HFFc6 (cell line): ENCODE measurements at regions not wholly inside any gene's neighbourhood (a gene's known extent, or its start where the extent isn't known, plus 50 kb on each side); places are given as distances from the start of the nearest gene placed in this dataset.
A peak's percentile ranks its signal among the peaks of the same experiment; 100 is the strongest.

ENCODE experiments used
- DNase-seq: peaks from one replicate; pipeline ENCODE4 v3.0.0-alpha.2; 2018
- H3K27ac Mint-ChIP-seq: 2 replicates; pipeline ENCODE4 v1.8.0; 2020; ENCODE audit warnings: mild to moderate bottlenecking, mixed read lengths
- H3K27me3 Mint-ChIP-seq: 2 replicates; pipeline ENCODE4 v1.8.0; 2021; ENCODE audit warnings: mild to moderate bottlenecking, moderate library complexity, mixed read lengths; ENCODE audit not compliant: insufficient read depth
- H3K36me3 Mint-ChIP-seq: 2 replicates; pipeline ENCODE4 v1.8.0; 2021; ENCODE audit warnings: low read depth, mixed read lengths
- H3K4me1 Mint-ChIP-seq: 2 replicates; pipeline ENCODE4 v1.8.0; 2020; ENCODE audit warnings: low read depth, mixed read lengths
- H3K4me3 Mint-ChIP-seq: 2 replicates; pipeline ENCODE4 v1.8.0; 2020; ENCODE audit warnings: mild to moderate bottlenecking, moderate library complexity, mixed read lengths
- H3K9me3 Mint-ChIP-seq: 2 replicates; pipeline ENCODE4 v1.8.0; 2020; ENCODE audit warnings: mild to moderate bottlenecking, mixed read lengths
- CTCF ChIP-seq: fragments of 200-600 bp; sonication (generic); IDR thresholded peaks from 2 replicates; pipeline ENCODE4 v1.5.0; 2021; ENCODE audit warnings: antibody characterized with exemption, mild to moderate bottlenecking

GRCh38 chrX:13493659-13494058, 75.7 kb upstream of the EGFL6 start:
- TF ChIP-seq CTCF: no peak
- no peak overlapping the region for H3K27ac Mint-ChIP-seq
- no peak for DNase-seq
- H3K4me1 Mint-ChIP-seq: peaks cover 14% of the 10 kb centered on the region
- H3K27me3 Mint-ChIP-seq: no peaks in the 10 kb centered on the region; the same call in 1 of the 2 replicates
- H3K36me3 Mint-ChIP-seq: no peaks in the 10 kb centered on the region
- no peak overlapping the region for H3K4me3 Mint-ChIP-seq
- H3K9me3 Mint-ChIP-seq: no peaks in the 10 kb centered on the region; the same call in 1 of the 2 replicates

DNA sequence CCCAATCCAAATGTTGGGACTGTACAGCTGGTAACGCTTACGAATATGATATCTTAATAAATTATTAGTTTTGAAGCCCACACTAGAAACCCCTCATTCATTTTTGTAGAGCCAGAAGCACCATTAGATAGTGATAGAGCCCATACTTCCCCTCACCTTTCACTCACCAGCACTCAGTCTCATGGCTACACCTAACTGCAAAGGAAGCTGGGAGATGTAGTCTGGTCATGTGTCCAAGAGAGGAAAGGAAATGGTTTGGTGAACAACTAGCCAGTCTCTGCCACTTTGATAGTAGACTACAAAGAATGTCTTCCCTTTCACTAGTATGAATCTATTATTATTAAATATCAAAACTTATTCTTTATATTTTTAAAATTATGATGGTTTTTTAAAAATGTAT, 77.1 kb upstream of the EGFL6 start:
- H3K27me3 Mint-ChIP-seq: no peaks in the 10 kb centered on the region; the same call in 1 of the 2 replicates
- DNase-seq: no peak
- no peaks in the 10 kb centered on the region for H3K36me3 Mint-ChIP-seq
- no peaks in the 10 kb centered on the region; the same call in 1 of the 2 replicates for H3K9me3 Mint-ChIP-seq
- TF ChIP-seq CTCF: no peak
- H3K4me1 Mint-ChIP-seq: peaks cover 28% of the 10 kb centered on the region
- H3K27ac Mint-ChIP-seq: no peak overlapping the region
- H3K4me3 Mint-ChIP-seq: no peak overlapping the region

DNA sequence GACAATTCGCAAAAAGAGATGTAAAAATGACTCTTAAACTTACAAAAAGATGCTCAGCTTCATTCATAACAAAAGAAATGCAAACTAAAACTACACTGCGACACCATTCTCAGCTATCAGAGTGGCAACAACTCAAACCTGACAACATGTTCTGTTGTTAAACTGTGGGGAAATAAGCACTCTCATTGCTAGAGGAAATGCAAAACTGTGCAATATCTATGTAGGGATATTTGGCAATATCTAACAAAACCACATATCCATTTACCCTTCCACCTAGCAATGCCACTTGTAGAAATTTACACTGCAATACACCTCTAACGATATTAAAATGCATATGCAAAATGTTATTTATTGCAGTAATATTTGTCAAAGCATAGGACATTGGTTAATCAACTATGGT, 78.3 kb upstream of the EGFL6 start:
- H3K27ac Mint-ChIP-seq: no peak overlapping the region
- TF ChIP-seq CTCF: no peak
- H3K27me3 Mint-ChIP-seq: no peaks in the 10 kb centered on the region; the same call in 1 of the 2 replicates
- no peaks in the 10 kb centered on the region for H3K36me3 Mint-ChIP-seq
- H3K9me3 Mint-ChIP-seq: no peaks in the 10 kb centered on the region; the same call in 1 of the 2 replicates
- DNase-seq: no peak
- H3K4me1 Mint-ChIP-seq: peaks cover 40% of the 10 kb centered on the region
- H3K4me3 Mint-ChIP-seq: no peak overlapping the region

DNA sequence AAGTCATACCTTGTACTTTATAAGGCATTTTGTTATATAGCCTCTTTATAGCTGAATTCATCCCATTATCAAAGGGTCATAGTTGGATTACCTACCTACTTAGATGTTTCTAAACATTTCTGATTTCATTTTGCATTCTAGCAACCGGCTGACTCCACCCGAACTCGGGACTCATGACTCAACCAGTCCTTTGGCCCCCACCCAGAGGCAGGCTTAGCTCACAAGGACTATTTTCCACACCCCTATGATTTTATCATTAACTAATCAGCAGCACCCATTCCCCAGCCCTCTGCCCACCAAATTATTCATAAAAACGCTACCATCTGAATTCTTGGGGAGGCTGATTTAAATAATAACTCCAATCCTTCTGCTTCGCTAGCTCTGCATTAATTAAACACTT, 79.9 kb upstream of the EGFL6 start:
- DNase-seq: peak; percentile 18
- TF ChIP-seq CTCF: no peak
- H3K36me3 Mint-ChIP-seq: no peaks in the 10 kb centered on the region
- H3K4me1 Mint-ChIP-seq: peaks cover 41% of the 10 kb centered on the region
- peak overlapping the region; percentile 72 for H3K27ac Mint-ChIP-seq
- no peaks in the 10 kb centered on the region; the same call in 1 of the 2 replicates for H3K9me3 Mint-ChIP-seq
- no peak overlapping the region for H3K4me3 Mint-ChIP-seq
- no peaks in the 10 kb centered on the region; the same call in 1 of the 2 replicates for H3K27me3 Mint-ChIP-seq

GRCh38 chrX:13487731-13488505, 81.5 kb upstream of the EGFL6 start:
- no peaks in the 10 kb centered on the region; the same call in 1 of the 2 replicates for H3K9me3 Mint-ChIP-seq
- H3K4me3 Mint-ChIP-seq: peak overlapping the region; percentile 45; the same call in 1 of the 2 replicates
- peak overlapping the region; percentile 98 for H3K27ac Mint-ChIP-seq

More at GRCh38 chrX:13487731-13488505, 81.5 kb upstream of the EGFL6 start:
- peaks cover 41% of the 10 kb centered on the region for H3K4me1 Mint-ChIP-seq
- no peaks in the 10 kb centered on the region; the same call in 1 of the 2 replicates for H3K36me3 Mint-ChIP-seq
- no peaks in the 10 kb centered on the region; the same call in 1 of the 2 replicates for H3K27me3 Mint-ChIP-seq
- peak; percentile 87 for DNase-seq
- TF ChIP-seq CTCF: peak; percentile 79
